HepG2 (cell line): ENCODE measurements at regions not wholly inside any gene's neighbourhood (a gene's known extent, or its start where the extent isn't known, plus 50 kb on each side); places are given as distances from the start of the nearest gene placed in this dataset.

ENCODE experiments used
- ATAC-seq: fragments of 200-7000 bp; cut with Tn5 transposase; 3 replicates; pipeline ENCODE4 v1.9.1; 2020; ENCODE audit warnings: mild to moderate bottlenecking, moderate library complexity
- BruUV-seq: library from RNA; stranded (reverse); fragments of 400-500 nt; replicated peaks from 2 replicates; lab custom pipeline; 2021; lab: Mats Ljungman, UMichigan
- CTCF ChIA-PET: fragments of 300-600 bp; formaldehyde crosslinking; extraction: SDS; loops from one replicate; lab custom pipeline; 2021; ENCODE audit warnings: low total read pairs, inconsistent platforms, low intra/inter-chr PET ratio; lab: Yijun Ruan, JAX
- POLR2A ChIA-PET: fragments of 350-600 bp; sonication (Branson Sonifier 250); formaldehyde crosslinking; loops from one replicate; lab custom pipeline; 2020; ENCODE audit warnings: antibody characterized with exemption, inconsistent platforms; lab: Yijun Ruan, JAX
- DNase-seq: peaks from one replicate; pipeline ENCODE4 v3.0.0-alpha.2; 2015; ENCODE audit warnings: low spot score
- FAIRE-seq: peaks from 3 replicates; lab custom pipeline; 2011; peaks lifted over from hg19 to GRCh38; lab: Jason Lieb, UNC
- H2AFZ ChIP-seq: one replicate; pipeline ENCODE4 v1.6.1; 2011; ENCODE audit warnings: low read length, inconsistent platforms
- H3K27ac ChIP-seq: fragments of 300-600 bp; 3 replicates; pipeline ENCODE4 v1.8.0; 2011; ENCODE audit warnings: mixed run types, mild to moderate bottlenecking, mixed read lengths, low read length, inconsistent platforms; ENCODE audit not compliant: insufficient read depth; ENCODE audit errors: extremely low read length
- H3K27me3 ChIP-seq, 2 experiments: fragments of 200-600 bp in 1 of 2; 2 replicates in 1 of 2; 3 replicates in 1 of 2; pipeline versions ENCODE4 v1.6.0 to v1.8.0; 2011; ENCODE audit warnings: low read length in 2 of 2, mild to moderate bottlenecking in 2 of 2, moderate library complexity in 2 of 2, inconsistent platforms in 1 of 2; ENCODE audit not compliant: insufficient read depth in 2 of 2, control insufficient read depth in 1 of 2
- H3K36me3 ChIP-seq, 2 experiments: fragments of 200-600 bp in 1 of 2; replicated peaks in 1 of 2; 2 replicates in 1 of 2; 3 replicates in 1 of 2; pipeline versions ENCODE4 v1.5.1 to v1.8.0; 2011; ENCODE audit warnings: low read length in 2 of 2, inconsistent platforms in 1 of 2; ENCODE audit not compliant: insufficient read depth in 2 of 2, control insufficient read depth in 1 of 2
- H3K4me1 ChIP-seq: 2 replicates; pipeline ENCODE4 v1.5.1; 2012; ENCODE audit warnings: low read length, inconsistent platforms; ENCODE audit not compliant: insufficient read depth
- H3K4me2 ChIP-seq: 2 replicates; pipeline ENCODE4 v1.6.0; 2011; ENCODE audit warnings: low read depth, low read length, inconsistent platforms
- H3K4me3 ChIP-seq, 3 experiments: fragments of 200-600 bp in 1 of 3; sonication (generic), shearing (Covaris generic) in 1 of 3; replicated peaks in 1 of 3; 2 replicates each; pipeline ENCODE4 v1.5.1; 2011 to 2016; ENCODE audit warnings: low read length in 3 of 3, inconsistent platforms in 2 of 3, low read depth in 2 of 3, mild to moderate bottlenecking in 2 of 3, control low read depth in 1 of 3, mixed read lengths in 1 of 3; ENCODE audit not compliant: insufficient read depth in 1 of 3
- H3K79me2 ChIP-seq: one replicate; pipeline ENCODE4 v1.6.1; 2011; ENCODE audit warnings: low read length, inconsistent platforms; ENCODE audit not compliant: insufficient read depth
- H3K9ac ChIP-seq: 2 replicates; pipeline ENCODE4 v1.6.0; 2011; ENCODE audit warnings: mild to moderate bottlenecking, low read depth, low read length, inconsistent platforms; ENCODE audit not compliant: insufficient read depth
- H3K9me3 ChIP-seq: 2 replicates; pipeline ENCODE4 v1.5.1; 2012; ENCODE audit warnings: mild to moderate bottlenecking, low read length
- H4K20me1 ChIP-seq: 2 replicates; pipeline ENCODE4 v1.6.0; 2011; ENCODE audit warnings: inconsistent platforms, mild to moderate bottlenecking, low read length, moderate library complexity; ENCODE audit not compliant: insufficient read depth
- AKNA ChIP-seq: sonication (generic); formaldehyde crosslinking; IDR thresholded peaks from 2 replicates; pipeline ENCODE4 v1.4.0; 2020; ENCODE audit warnings: missing genetic modification reagents, borderline replicate concordance
- BHLHE40 ChIP-seq: IDR thresholded peaks from 2 replicates; pipeline ENCODE4 v1.6.1; 2011; ENCODE audit warnings: low read length, improper control_type of control experiment
- GFI1 ChIP-seq: sonication (generic); formaldehyde crosslinking; IDR thresholded peaks from 2 replicates; pipeline ENCODE4 v1.5.0; 2020; ENCODE audit warnings: missing genetic modification reagents, mild to moderate bottlenecking, borderline replicate concordance
- HNF1B ChIP-seq: sonication (generic); formaldehyde crosslinking; IDR thresholded peaks from 2 replicates; pipeline ENCODE4 v1.5.1; 2020; ENCODE audit warnings: mild to moderate bottlenecking, moderate library complexity, missing genetic modification reagents
- KLF15 ChIP-seq: sonication (generic); formaldehyde crosslinking; IDR thresholded peaks from 2 replicates; pipeline ENCODE4 v1.8.1; 2023; ENCODE audit warnings: borderline replicate concordance, mild to moderate bottlenecking, inconsistent platforms, missing genetic modification reagents, mixed read lengths
- LCORL ChIP-seq, 2 experiments: fragments of 450-650 bp in 1 of 2; sonication (generic) in 1 of 2; formaldehyde crosslinking in 1 of 2; IDR thresholded peaks; 2 replicates each; pipeline versions ENCODE4 v1.5.0 to v1.6.1; 2017 to 2020; ENCODE audit warnings: antibody characterized with exemption in 1 of 2, missing genetic modification reagents in 1 of 2
- NR2F1 ChIP-seq, 2 experiments: fragments of 450-650 bp in 1 of 2; formaldehyde crosslinking in 1 of 2; IDR thresholded peaks; 2 replicates each; pipeline versions ENCODE4 v1.5.0 to v1.6.1; 2016 to 2020; ENCODE audit warnings: mild to moderate bottlenecking in 1 of 2, missing compliant biosample characterization in 1 of 2, missing genetic modification reagents in 1 of 2, moderate library complexity in 1 of 2
- REXO4 ChIP-seq: sonication (generic); formaldehyde crosslinking; IDR thresholded peaks from 2 replicates; pipeline ENCODE4 v1.8.0; 2022; ENCODE audit warnings: missing genetic modification reagents, mild to moderate bottlenecking, borderline replicate concordance
- TBX3 ChIP-seq: fragments of 450-650 bp; IDR thresholded peaks from 2 replicates; pipeline ENCODE4 v1.6.1; 2017; ENCODE audit warnings: antibody characterized with exemption, mild to moderate bottlenecking, inconsistent platforms, borderline replicate concordance
- TSC22D2 ChIP-seq: sonication (generic); formaldehyde crosslinking; IDR thresholded peaks from 2 replicates; pipeline ENCODE4 v1.5.1; 2020; ENCODE audit warnings: missing genetic modification reagents, mild to moderate bottlenecking, borderline replicate concordance
- YEATS4 ChIP-seq: sonication (generic); formaldehyde crosslinking; IDR thresholded peaks from 2 replicates; pipeline ENCODE4 v1.4.0; 2020; ENCODE audit warnings: missing genetic modification reagents, borderline replicate concordance
- ZBTB4 ChIP-seq: sonication (generic); formaldehyde crosslinking; IDR thresholded peaks from 2 replicates; pipeline ENCODE4 v1.4.0; 2020; ENCODE audit warnings: missing genetic modification reagents, mild to moderate bottlenecking, borderline replicate concordance
- ZNF207 ChIP-seq: fragments of 450-650 bp; IDR thresholded peaks from 2 replicates; pipeline ENCODE4 v1.6.1; 2016; ENCODE audit warnings: antibody characterized with exemption, borderline replicate concordance
- WGBS: methylation state at CpG from one replicate; pipeline ENCODE4 v1.1.6; 2017; ENCODE audit warnings: low lambda C conversion rate; 5-methylcytosine and 5-hydroxymethylcytosine counted together
- in situ Hi-C: cut with HindIII; loops from 2 replicates; pipeline ENCODE4 v1.10.0; 2017; ENCODE audit warnings: low pct_unique_long_range_greater_than_20kb; ENCODE audit not compliant: extremely low pct_ligation_motif_present
- intact Hi-C: fragments of 100-400 bp; cut with micrococcal nuclease; formaldehyde crosslinking; loops from one replicate; pipeline ENCODE4 v1.10.0; 2022; ENCODE audit not compliant: unreplicated experiment

- no peak for TF ChIP-seq AKNA (CRISPR knock-in tag)
- TF ChIP-seq LCORL (IDR thresholded peaks at IDR 0.05), result peak; percentile 68; the same call in 1 of the 2 replicates
- TF ChIP-seq LCORL (CRISPR knock-in tag; IDR thresholded peaks at IDR 0.05), result no peak
These were observed 162.7 kb upstream of the IQSEC1 start (continued) for GRCh38 chr3:13235897-13236296.

- H3K9ac ChIP-seq, result no peak overlapping the region
- H3K27ac ChIP-seq, result no peak overlapping the region
- ChIA-PET CTCF (no interaction called here), POLR2A (no interaction called here)
- no peaks in the 10 kb centered on the region for H3K27me3 ChIP-seq
- FAIRE-seq (no peak), DNase-seq (no peak), ATAC-seq (no peak)
- no peaks in the 10 kb centered on the region for H3K9me3 ChIP-seq
- H3K79me2 ChIP-seq, result no peaks in the 10 kb centered on the region
- 0 out of 2 replicates have a peak, but pooled peaks cover 4% of the 10 kb centered on the region for H4K20me1 ChIP-seq
- no peak overlapping the region for H2AFZ ChIP-seq
- intact Hi-C loops, result no loop called here
- H3K4me1 ChIP-seq, result peaks cover 12% of the 10 kb centered on the region; the same call in 1 of the 2 replicates
- in situ Hi-C loops, result no loop called here
- no TSS peak for BruUV-seq
- no peak overlapping the region for H3K4me3 ChIP-seq
- H3K36me3 ChIP-seq, result peaks cover 0 to 37% of the 10 kb centered on the region in 2 experiments; a peak in 2 of 5 replicates
- 92% methylated on average over 2 of the region's 5 CpGs for WGBS
- no peak overlapping the region for H3K4me2 ChIP-seq
- TF ChIP-seq REXO4 (no peak), TSC22D2 (CRISPR knock-in tag) (no peak), ZBTB4 (CRISPR knock-in tag) (no peak), TBX3 (no peak), KLF15 (CRISPR knock-in tag) (no peak), HNF1B (CRISPR knock-in tag) (no peak), ZNF207 (no peak), NR2F1 (CRISPR knock-in tag; IDR thresholded peaks at IDR 0.05) (no peak), YEATS4 (CRISPR knock-in tag) (no peak), BHLHE40 (no peak), GFI1 (CRISPR knock-in tag) (no peak)
These were observed 161.8 kb upstream of the IQSEC1 start for GRCh38 chr3:13235079-13235478.
